Progenitor cell of endocrine pancreas (in vitro differentiated cells): ENCODE measurements at regions not wholly inside any gene's neighbourhood (a gene's known extent, or its start where the extent isn't known, plus 50 kb on each side); places are given as distances from the start of the nearest gene placed in this dataset.

Experiments
- DNase-seq: peaks from one replicate; pipeline ENCODE4 v3.0.0; 2021; ENCODE audit warnings: low spot score; ENCODE audit not compliant: unreplicated experiment
- H3K27ac Mint-ChIP-seq: 2 replicates; pipeline ENCODE4 v1.8.0; 2021; ENCODE audit warnings: mild to moderate bottlenecking, moderate library complexity, mixed read lengths
- H3K27me3 Mint-ChIP-seq: 2 replicates; pipeline ENCODE4 v1.8.0; 2021; ENCODE audit warnings: mixed read lengths
- H3K36me3 Mint-ChIP-seq: 2 replicates; pipeline ENCODE4 v1.8.0; 2022; ENCODE audit warnings: mixed read lengths; ENCODE audit not compliant: insufficient read depth
- H3K4me1 Mint-ChIP-seq: 2 replicates; pipeline ENCODE4 v1.8.0; 2021; ENCODE audit warnings: low read depth, mixed read lengths
- H3K4me3 Mint-ChIP-seq: 2 replicates; pipeline ENCODE4 v1.8.0; 2021; ENCODE audit warnings: low read depth, mild to moderate bottlenecking, moderate library complexity, mixed read lengths
- H3K9me3 Mint-ChIP-seq: 2 replicates; pipeline ENCODE4 v1.8.0; 2021; ENCODE audit warnings: low read depth, mixed read lengths
- TF ChIP-seq, protein P1 (sequence below): fragments of 200-600 bp; sonication (generic); IDR thresholded peaks from one replicate; pipeline ENCODE4 v1.5.0; 2021; ENCODE audit warnings: antibody characterized with exemption, mild to moderate bottlenecking; ENCODE audit not compliant: unreplicated experiment

DNA sequence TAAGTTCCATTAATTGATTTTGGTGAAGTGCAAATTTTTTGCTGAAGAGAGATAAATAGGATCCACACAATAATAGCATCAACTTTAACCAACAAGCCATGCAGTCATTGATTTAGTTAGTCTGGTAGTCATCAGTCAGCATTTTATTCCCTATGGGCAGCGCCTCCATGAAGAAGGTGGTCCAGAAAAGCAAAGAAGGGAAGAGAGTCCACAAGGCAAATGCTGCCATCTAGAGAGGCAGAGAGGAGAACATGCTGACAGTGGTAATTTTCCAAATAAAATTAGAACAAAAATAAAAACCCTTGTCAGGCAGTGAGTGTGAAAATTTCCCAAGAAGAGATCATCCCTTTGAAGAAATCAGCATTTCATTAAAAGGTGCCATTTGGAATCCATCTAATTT lies 366.7 kb upstream of the FAM241A start:
- Mint-ChIP-seq H3K4me1 (peaks cover 15% of the 10 kb centered on the region), H3K9me3 (no peaks in the 10 kb centered on the region), H3K27me3 (no peaks in the 10 kb centered on the region), H3K27ac (no peak overlapping the region), H3K4me3 (no peak overlapping the region), H3K36me3 (peaks cover 1% of the 10 kb centered on the region)
- TF ChIP-seq, protein P1, sequence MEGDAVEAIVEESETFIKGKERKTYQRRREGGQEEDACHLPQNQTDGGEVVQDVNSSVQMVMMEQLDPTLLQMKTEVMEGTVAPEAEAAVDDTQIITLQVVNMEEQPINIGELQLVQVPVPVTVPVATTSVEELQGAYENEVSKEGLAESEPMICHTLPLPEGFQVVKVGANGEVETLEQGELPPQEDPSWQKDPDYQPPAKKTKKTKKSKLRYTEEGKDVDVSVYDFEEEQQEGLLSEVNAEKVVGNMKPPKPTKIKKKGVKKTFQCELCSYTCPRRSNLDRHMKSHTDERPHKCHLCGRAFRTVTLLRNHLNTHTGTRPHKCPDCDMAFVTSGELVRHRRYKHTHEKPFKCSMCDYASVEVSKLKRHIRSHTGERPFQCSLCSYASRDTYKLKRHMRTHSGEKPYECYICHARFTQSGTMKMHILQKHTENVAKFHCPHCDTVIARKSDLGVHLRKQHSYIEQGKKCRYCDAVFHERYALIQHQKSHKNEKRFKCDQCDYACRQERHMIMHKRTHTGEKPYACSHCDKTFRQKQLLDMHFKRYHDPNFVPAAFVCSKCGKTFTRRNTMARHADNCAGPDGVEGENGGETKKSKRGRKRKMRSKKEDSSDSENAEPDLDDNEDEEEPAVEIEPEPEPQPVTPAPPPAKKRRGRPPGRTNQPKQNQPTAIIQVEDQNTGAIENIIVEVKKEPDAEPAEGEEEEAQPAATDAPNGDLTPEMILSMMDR: peak; percentile 40
- DNase-seq: no peak

DNA sequence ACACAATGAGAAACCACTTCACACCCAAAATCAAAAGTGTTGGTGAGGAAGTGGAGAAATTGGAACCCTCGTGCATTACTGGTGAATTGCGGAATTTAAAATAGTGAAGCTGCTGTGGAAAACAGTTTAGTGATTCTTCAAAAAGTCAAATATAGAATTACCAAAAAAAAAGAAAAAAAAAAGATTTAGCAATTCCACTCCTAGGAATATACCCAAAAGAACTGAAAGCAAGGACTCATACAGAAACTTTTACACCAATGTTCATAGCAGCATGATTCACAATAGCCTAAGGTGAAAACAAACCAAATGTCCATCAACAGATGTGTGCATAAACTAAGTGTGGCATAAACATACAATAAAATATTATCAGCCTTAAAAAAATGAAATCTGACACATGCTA lies 364.3 kb upstream of the FAM241A start:
- Mint-ChIP-seq H3K4me3 (no peak overlapping the region), H3K27me3 (no peaks in the 10 kb centered on the region), H3K4me1 (peaks cover 23% of the 10 kb centered on the region), H3K9me3 (no peaks in the 10 kb centered on the region), H3K36me3 (peaks cover 1% of the 10 kb centered on the region), H3K27ac (no peak overlapping the region)
- DNase-seq: no peak
- TF ChIP-seq, protein P1: no peak

DNA sequence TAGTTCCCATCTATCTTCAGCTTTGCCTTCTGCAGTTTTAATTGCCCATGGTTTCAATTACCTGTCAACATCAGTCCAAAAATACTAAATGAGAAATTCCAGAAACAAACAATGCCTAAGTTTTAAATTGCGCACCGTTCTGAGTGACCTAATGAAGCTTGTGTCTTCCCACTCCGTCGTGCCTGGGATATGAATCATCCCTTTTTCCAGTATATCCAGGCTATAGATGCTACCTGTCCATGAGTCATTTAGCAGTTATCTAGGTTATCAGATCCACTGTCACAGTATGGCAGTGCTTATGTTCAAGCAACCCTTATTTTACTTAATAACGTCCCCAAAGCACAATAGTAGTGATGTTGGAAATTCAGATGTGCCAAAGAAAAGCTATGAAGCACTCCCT lies 363.6 kb upstream of the FAM241A start:
- no peaks in the 10 kb centered on the region for H3K9me3 Mint-ChIP-seq
- H3K27ac Mint-ChIP-seq: no peak overlapping the region
- no peak for DNase-seq
- H3K27me3 Mint-ChIP-seq: peaks cover 6% of the 10 kb centered on the region
- peaks cover 1% of the 10 kb centered on the region for H3K36me3 Mint-ChIP-seq
- peaks cover 23% of the 10 kb centered on the region for H3K4me1 Mint-ChIP-seq
- H3K4me3 Mint-ChIP-seq: no peak overlapping the region
- TF ChIP-seq, protein P1: no peak

DNA sequence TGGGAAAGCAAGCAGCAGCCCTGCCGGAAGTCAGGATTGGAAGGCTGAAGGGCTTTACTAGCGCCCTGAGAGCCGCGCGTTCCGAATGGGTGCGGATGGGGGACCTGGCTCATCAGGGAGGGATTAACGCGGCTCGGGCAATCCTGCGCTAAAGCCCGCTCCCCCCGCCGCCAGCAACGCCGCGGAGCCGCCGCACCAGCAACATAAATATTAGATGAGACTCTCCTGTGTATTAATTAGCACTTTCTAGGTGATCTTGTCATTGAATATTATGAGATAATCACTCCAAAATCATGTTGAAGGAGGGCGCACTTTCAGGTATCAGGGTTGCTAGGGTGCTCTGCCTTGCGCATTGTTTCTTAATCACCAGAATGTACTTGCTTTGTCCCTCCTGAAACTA lies 357.2 kb upstream of the FAM241A start:
- Mint-ChIP-seq H3K36me3 (no peaks in the 10 kb centered on the region), H3K4me3 (peak overlapping the region; percentile 53), H3K27me3 (peaks cover 30% of the 10 kb centered on the region), H3K4me1 (peaks cover 27% of the 10 kb centered on the region), H3K27ac (peak overlapping the region; percentile 22), H3K9me3 (no peaks in the 10 kb centered on the region)
- no peak for DNase-seq
- TF ChIP-seq, protein P1: no peak

DNA sequence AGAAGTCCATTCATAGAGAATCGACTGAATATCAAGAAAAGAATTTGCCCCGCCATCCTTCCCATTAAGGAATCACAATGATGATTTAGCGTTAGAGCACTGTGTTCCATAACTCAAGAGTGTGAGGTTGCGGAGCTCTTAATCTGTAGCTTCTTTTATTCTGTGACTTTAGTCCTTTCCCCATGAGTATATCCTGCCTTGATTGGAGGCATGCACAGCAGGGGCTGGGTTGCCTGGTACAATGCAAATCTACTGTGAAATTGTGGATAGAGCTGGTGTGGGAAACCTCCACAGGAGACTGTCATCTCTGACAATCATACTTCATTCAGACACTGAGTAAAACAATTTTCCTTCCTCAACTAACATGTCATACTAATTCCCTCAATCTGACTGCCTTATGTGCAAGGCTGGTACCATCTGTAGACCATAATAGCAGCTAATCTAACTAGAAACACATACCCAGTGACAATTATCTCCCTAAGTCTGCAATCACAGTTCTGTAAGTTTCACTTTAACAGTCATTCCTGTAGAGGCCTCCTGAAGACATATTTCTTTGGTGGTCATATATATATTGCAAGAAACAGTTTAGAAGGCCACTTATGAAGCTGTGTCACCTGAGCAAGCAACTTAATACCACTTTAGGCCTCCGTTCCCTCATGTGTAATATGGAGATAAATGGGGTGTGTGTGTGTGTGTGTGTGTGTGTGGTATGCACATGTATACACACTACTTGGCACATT lies 355.2 kb upstream of the FAM241A start:
- no peak overlapping the region for H3K4me3 Mint-ChIP-seq
- H3K4me1 Mint-ChIP-seq: peaks cover 25% of the 10 kb centered on the region
- no peaks in the 10 kb centered on the region for H3K36me3 Mint-ChIP-seq
- no peak for DNase-seq
- H3K27ac Mint-ChIP-seq: no peak overlapping the region
- peaks cover 30% of the 10 kb centered on the region for H3K27me3 Mint-ChIP-seq
- H3K9me3 Mint-ChIP-seq: no peaks in the 10 kb centered on the region
- TF ChIP-seq, protein P1: no peak
